Mesothelial cell of epicardium (in vitro differentiated cells): ENCODE measurements at regions not wholly inside any gene's neighbourhood (a gene's known extent, or its start where the extent isn't known, plus 50 kb on each side); places are given as distances from the start of the nearest gene placed in this dataset.

Source experiments
- DNase-seq, 2 experiments: peaks; one replicate each; pipeline ENCODE4 v3.0.0; 2021; ENCODE audit warnings: low spot score in 2 of 2; ENCODE audit not compliant: unreplicated experiment in 2 of 2
- H3K27ac Mint-ChIP-seq: 2 replicates; pipeline ENCODE4 v1.8.0; 2021; ENCODE audit warnings: mixed read lengths
- H3K27me3 Mint-ChIP-seq: 2 replicates; pipeline ENCODE4 v1.8.0; 2021; ENCODE audit warnings: low read depth, mixed read lengths
- H3K36me3 Mint-ChIP-seq: 2 replicates; pipeline ENCODE4 v1.8.0; 2021; ENCODE audit warnings: mixed read lengths
- H3K4me1 Mint-ChIP-seq: 2 replicates; pipeline ENCODE4 v1.8.0; 2021; ENCODE audit warnings: mixed read lengths
- H3K4me3 Mint-ChIP-seq: 2 replicates; pipeline ENCODE4 v1.8.0; 2021; ENCODE audit warnings: mild to moderate bottlenecking, moderate library complexity, mixed read lengths
- H3K9me3 Mint-ChIP-seq: 2 replicates; pipeline ENCODE4 v1.8.0; 2021; ENCODE audit warnings: mixed read lengths
- CTCF ChIP-seq: fragments of 200-600 bp; sonication (generic); IDR thresholded peaks from one replicate; pipeline ENCODE4 v1.5.0; 2021; ENCODE audit warnings: antibody characterized with exemption; ENCODE audit not compliant: unreplicated experiment

- no peak for DNase-seq
- TF ChIP-seq CTCF, result no peak
- H3K4me1 Mint-ChIP-seq, result no peaks in the 10 kb centered on the region
- peaks cover 9% of the 10 kb centered on the region for H3K9me3 Mint-ChIP-seq
- H3K4me3 Mint-ChIP-seq, result no peak overlapping the region
- H3K36me3 Mint-ChIP-seq, result no peaks in the 10 kb centered on the region
- peaks cover 53% of the 10 kb centered on the region for H3K27me3 Mint-ChIP-seq
- no peak overlapping the region for H3K27ac Mint-ChIP-seq
Observed at GRCh38 chr11:45458269-45458668, 172.1 kb upstream of the SYT13 start.

- DNase-seq, result no peak
- H3K36me3 Mint-ChIP-seq, result no peaks in the 10 kb centered on the region
- H3K27ac Mint-ChIP-seq, result no peak overlapping the region
- peaks cover 46% of the 10 kb centered on the region for H3K27me3 Mint-ChIP-seq
- TF ChIP-seq CTCF, result no peak
- H3K4me1 Mint-ChIP-seq, result no peaks in the 10 kb centered on the region
- H3K4me3 Mint-ChIP-seq, result no peak overlapping the region
- H3K9me3 Mint-ChIP-seq, result peaks cover 9% of the 10 kb centered on the region
Observed at GRCh38 chr11:45457649-45458048, 171.5 kb upstream of the SYT13 start.

- Mint-ChIP-seq H3K4me3 (no peak overlapping the region), H3K9me3 (peaks cover 9% of the 10 kb centered on the region), H3K36me3 (no peaks in the 10 kb centered on the region), H3K27ac (no peak overlapping the region), H3K4me1 (no peaks in the 10 kb centered on the region), H3K27me3 (peaks cover 38% of the 10 kb centered on the region)
- no peak for DNase-seq
- no peak for TF ChIP-seq CTCF
Observed at GRCh38 chr11:45456686-45457085, 170.5 kb upstream of the SYT13 start.

- peaks cover 28% of the 10 kb centered on the region for H3K27me3 Mint-ChIP-seq
- peaks cover 9% of the 10 kb centered on the region for H3K9me3 Mint-ChIP-seq
- no peak for DNase-seq
- TF ChIP-seq CTCF, result no peak
- H3K4me1 Mint-ChIP-seq, result no peaks in the 10 kb centered on the region
- no peak overlapping the region for H3K4me3 Mint-ChIP-seq
- no peak overlapping the region for H3K27ac Mint-ChIP-seq
- no peaks in the 10 kb centered on the region for H3K36me3 Mint-ChIP-seq
Observed at GRCh38 chr11:45455536-45455935, 169.4 kb upstream of the SYT13 start.

GRCh38 chr11:45454917-45455401, 168.8 kb upstream of the SYT13 start:
- no peak for DNase-seq
- TF ChIP-seq CTCF, result no peak
- Mint-ChIP-seq H3K9me3 (peaks cover 9% of the 10 kb centered on the region), H3K27ac (no peak overlapping the region), H3K4me3 (no peak overlapping the region), H3K36me3 (no peaks in the 10 kb centered on the region), H3K27me3 (peaks cover 22% of the 10 kb centered on the region), H3K4me1 (no peaks in the 10 kb centered on the region)

- no peak for DNase-seq
- H3K27me3 Mint-ChIP-seq, result peaks cover 19% of the 10 kb centered on the region
- no peaks in the 10 kb centered on the region for H3K4me1 Mint-ChIP-seq
- no peak overlapping the region for H3K4me3 Mint-ChIP-seq
- no peaks in the 10 kb centered on the region for H3K36me3 Mint-ChIP-seq
- no peak for TF ChIP-seq CTCF
- H3K27ac Mint-ChIP-seq, result no peak overlapping the region
- H3K9me3 Mint-ChIP-seq, result peaks cover 9% of the 10 kb centered on the region
Observed at GRCh38 chr11:45453721-45454120, 167.6 kb upstream of the SYT13 start.
